ENCODE measurements at regions not wholly inside any gene's neighbourhood (a gene's known extent, or its start where the extent isn't known, plus 50 kb on each side); places are given as distances from the start of the nearest gene placed in this dataset.

DNA sequence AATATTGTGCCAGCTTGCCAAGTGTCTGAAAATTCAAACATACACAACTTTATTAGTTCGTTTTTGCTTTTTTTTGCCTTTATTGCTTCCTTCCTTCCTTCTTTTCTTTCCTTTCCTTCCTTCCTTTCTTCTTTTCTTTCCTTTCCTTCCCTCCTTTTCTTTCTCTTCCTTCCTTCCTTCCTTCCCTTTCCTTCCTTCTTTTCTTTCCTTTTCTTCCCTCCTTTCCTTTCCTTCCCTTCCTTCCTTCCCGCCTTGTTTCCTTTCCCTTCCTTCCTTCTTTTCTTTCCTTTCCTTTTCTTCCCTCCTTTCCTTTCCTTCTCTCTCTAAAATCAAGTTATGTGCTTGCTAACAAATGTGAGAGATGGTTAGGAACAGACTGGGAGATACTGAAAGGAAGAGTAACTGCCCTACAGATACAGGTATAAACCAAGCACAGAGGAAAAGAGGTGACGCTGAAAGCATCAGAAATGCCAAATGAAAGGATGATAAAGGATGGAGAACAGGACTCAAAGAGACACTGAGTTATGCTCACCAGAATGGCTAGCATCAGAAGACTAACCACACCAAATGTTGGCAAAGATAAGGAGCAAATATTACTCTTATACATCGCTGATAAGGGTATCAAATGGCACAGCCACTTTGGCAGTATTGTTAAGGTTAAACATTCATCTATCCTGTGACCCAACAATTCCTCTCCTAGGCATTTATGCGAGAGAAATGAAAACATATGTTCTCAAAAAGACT is 151.6 kb downstream of the MREG start (continued):
- TF ChIP-seq, protein P1, sequence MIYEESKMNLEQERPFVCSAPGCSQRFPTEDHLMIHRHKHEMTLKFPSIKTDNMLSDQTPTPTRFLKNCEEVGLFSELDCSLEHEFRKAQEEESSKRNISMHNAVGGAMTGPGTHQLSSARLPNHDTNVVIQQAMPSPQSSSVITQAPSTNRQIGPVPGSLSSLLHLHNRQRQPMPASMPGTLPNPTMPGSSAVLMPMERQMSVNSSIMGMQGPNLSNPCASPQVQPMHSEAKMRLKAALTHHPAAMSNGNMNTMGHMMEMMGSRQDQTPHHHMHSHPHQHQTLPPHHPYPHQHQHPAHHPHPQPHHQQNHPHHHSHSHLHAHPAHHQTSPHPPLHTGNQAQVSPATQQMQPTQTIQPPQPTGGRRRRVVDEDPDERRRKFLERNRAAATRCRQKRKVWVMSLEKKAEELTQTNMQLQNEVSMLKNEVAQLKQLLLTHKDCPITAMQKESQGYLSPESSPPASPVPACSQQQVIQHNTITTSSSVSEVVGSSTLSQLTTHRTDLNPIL (CRISPR knock-in tag; IDR thresholded peaks at IDR 0.05): no peak
- no peak for TF ChIP-seq RAD51 (IDR thresholded peaks at IDR 0.05; ENCODE audit: borderline replicate concordance, low read depth)
- 0 out of 4 replicates have a peak, but pooled peaks of 1 of the 2 experiments have one; percentile 56 for TF ChIP-seq MCM7 (IDR thresholded peaks at IDR 0.05)
- no peak for TF ChIP-seq NCOA2 (IDR thresholded peaks at IDR 0.05; ENCODE audit: partially characterized antibody in 2 of 2)
- no peak for TF ChIP-seq HNRNPL (IDR thresholded peaks at IDR 0.05; ENCODE audit: low read depth, low read length)
- 0 out of 2 replicates have a peak, but pooled peaks have one; percentile 47 for TF ChIP-seq OTX1 (CRISPR knock-in tag; IDR thresholded peaks at IDR 0.05)
- peak; percentile 56 for TF ChIP-seq CBFA2T3 (IDR thresholded peaks at IDR 0.05)
- TF ChIP-seq, protein P2, sequence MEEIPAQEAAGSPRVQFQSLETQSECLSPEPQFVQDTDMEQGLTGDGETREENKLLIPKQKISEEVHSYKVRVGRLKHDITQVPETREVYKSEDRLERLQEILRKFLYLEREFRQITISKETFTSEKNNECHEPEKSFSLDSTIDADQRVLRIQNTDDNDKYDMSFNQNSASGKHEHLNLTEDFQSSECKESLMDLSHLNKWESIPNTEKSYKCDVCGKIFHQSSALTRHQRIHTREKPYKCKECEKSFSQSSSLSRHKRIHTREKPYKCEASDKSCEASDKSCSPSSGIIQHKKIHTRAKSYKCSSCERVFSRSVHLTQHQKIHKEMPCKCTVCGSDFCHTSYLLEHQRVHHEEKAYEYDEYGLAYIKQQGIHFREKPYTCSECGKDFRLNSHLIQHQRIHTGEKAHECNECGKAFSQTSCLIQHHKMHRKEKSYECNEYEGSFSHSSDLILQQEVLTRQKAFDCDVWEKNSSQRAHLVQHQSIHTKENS (CRISPR knock-in tag; IDR thresholded peaks at IDR 0.05): no peak
- no peak for TF ChIP-seq SIRT6 (IDR thresholded peaks at IDR 0.05; ENCODE audit: low read depth, low read length)
- no peak for TF ChIP-seq NCOA4 (IDR thresholded peaks at IDR 0.05; ENCODE audit: partially characterized antibody)
- TF ChIP-seq ZNF121 (CRISPR knock-in tag; conservative IDR thresholded peaks at IDR 0.05): no peak
- TF ChIP-seq HEY1 (CRISPR knock-in tag; IDR thresholded peaks at IDR 0.05; ENCODE audit: borderline replicate concordance): no peak
- TF ChIP-seq TEAD4 (IDR thresholded peaks at IDR 0.05; ENCODE audit: low read length): peak; percentile 44; the same call in 1 of the 2 replicates
- TF ChIP-seq TEAD4 (CRISPR knock-in tag; IDR thresholded peaks at IDR 0.05; ENCODE audit: borderline replicate concordance): no peak
- TF ChIP-seq SUPT5H (IDR thresholded peaks at IDR 0.05): no peak
- TF ChIP-seq, protein P3, sequence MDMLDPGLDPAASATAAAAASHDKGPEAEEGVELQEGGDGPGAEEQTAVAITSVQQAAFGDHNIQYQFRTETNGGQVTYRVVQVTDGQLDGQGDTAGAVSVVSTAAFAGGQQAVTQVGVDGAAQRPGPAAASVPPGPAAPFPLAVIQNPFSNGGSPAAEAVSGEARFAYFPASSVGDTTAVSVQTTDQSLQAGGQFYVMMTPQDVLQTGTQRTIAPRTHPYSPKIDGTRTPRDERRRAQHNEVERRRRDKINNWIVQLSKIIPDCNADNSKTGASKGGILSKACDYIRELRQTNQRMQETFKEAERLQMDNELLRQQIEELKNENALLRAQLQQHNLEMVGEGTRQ (CRISPR knock-in tag; IDR thresholded peaks at IDR 0.05): no peak
- 0 out of 2 replicates have a peak, but pooled peaks have one; percentile 16 for TF ChIP-seq ARID1B (IDR thresholded peaks at IDR 0.05)
- TF ChIP-seq, protein P4, sequence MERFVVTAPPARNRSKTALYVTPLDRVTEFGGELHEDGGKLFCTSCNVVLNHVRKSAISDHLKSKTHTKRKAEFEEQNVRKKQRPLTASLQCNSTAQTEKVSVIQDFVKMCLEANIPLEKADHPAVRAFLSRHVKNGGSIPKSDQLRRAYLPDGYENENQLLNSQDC (CRISPR knock-in tag; IDR thresholded peaks at IDR 0.05): no peak
- no peak for TF ChIP-seq MTA1 (IDR thresholded peaks at IDR 0.05; ENCODE audit: borderline replicate concordance)
